Activated CD8-positive, alpha-beta T cell treated with anti-CD3 and anti-CD28 coated beads for 36 hours (primary cell): ENCODE measurements at regions not wholly inside any gene's neighbourhood (a gene's known extent, or its start where the extent isn't known, plus 50 kb on each side); places are given as distances from the start of the nearest gene placed in this dataset.

Source experiments
- ATAC-seq: fragments of 200-7000 bp; cut with Tn5 transposase; one replicate; pipeline ENCODE4 v1.10.0; 2021; ENCODE audit warnings: mild to moderate bottlenecking, moderate library complexity
- CTCF ChIA-PET: fragments of 350-600 bp; sonication (Branson Sonifier 250); formaldehyde crosslinking; loops from one replicate; lab custom pipeline; 2021; ENCODE audit warnings: antibody characterized with exemption; lab: Charles Lee
- POLR2A ChIA-PET: fragments of 350-600 bp; sonication (Branson Sonifier 250); formaldehyde crosslinking; loops from one replicate; lab custom pipeline; 2021; ENCODE audit warnings: antibody characterized with exemption; lab: Charles Lee
- DNase-seq: peaks from one replicate; pipeline ENCODE4 v3.0.0-alpha.2; 2020
- H3K27ac Mint-ChIP-seq: one replicate; pipeline ENCODE4 v1.8.0; 2021; ENCODE audit warnings: mild to moderate bottlenecking, mixed read lengths
- H3K27me3 Mint-ChIP-seq: one replicate; pipeline ENCODE4 v1.8.0; 2021; ENCODE audit warnings: mixed read lengths
- H3K36me3 Mint-ChIP-seq: one replicate; pipeline ENCODE4 v1.8.0; 2021; ENCODE audit warnings: low read depth, mixed read lengths
- H3K4me1 Mint-ChIP-seq: one replicate; pipeline ENCODE4 v1.8.0; 2021; ENCODE audit warnings: low read depth, mixed read lengths
- H3K4me3 Mint-ChIP-seq: one replicate; pipeline ENCODE4 v1.8.0; 2021; ENCODE audit warnings: mild to moderate bottlenecking, moderate library complexity, mixed read lengths
- H3K9me3 Mint-ChIP-seq: one replicate; pipeline ENCODE4 v1.8.0; 2021; ENCODE audit warnings: mixed read lengths
- intact Hi-C: fragments of 100-400 bp; cut with micrococcal nuclease; formaldehyde crosslinking; loops from one replicate; pipeline ENCODE4 v1.10.0; 2022
- TF ChIP-seq, protein P1 (sequence below): fragments of 200-600 bp; IDR thresholded peaks from one replicate; pipeline ENCODE4 v1.8.0; 2022; ENCODE audit warnings: antibody characterized with exemption, mild to moderate bottlenecking

DNA sequence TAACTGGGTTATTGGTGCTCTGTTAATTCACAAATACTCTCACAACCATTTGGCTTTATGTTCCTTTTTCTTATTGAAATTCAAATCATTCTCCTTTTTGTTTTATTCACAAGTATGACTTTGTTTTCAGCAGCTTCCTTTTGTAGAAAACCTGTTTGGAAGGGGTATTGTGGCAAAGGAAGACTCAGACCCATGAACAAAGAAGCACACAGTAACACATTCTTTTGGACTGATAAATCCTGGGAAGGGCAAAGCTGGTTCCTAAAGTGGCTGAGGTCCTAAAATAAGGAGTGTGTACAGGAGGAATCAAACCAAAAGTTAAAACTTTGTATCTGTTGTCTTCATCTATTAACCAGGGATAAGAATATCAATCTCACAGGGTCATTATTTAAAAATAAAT lies 374.7 kb upstream of the FIGN start:
- H3K27ac Mint-ChIP-seq: no peak overlapping the region
- ChIA-PET CTCF (no interaction called here), POLR2A (no interaction called here)
- H3K36me3 Mint-ChIP-seq: no peaks in the 10 kb centered on the region
- no peaks in the 10 kb centered on the region for H3K4me1 Mint-ChIP-seq
- intact Hi-C loops: no loop called here
- TF ChIP-seq, protein P1, sequence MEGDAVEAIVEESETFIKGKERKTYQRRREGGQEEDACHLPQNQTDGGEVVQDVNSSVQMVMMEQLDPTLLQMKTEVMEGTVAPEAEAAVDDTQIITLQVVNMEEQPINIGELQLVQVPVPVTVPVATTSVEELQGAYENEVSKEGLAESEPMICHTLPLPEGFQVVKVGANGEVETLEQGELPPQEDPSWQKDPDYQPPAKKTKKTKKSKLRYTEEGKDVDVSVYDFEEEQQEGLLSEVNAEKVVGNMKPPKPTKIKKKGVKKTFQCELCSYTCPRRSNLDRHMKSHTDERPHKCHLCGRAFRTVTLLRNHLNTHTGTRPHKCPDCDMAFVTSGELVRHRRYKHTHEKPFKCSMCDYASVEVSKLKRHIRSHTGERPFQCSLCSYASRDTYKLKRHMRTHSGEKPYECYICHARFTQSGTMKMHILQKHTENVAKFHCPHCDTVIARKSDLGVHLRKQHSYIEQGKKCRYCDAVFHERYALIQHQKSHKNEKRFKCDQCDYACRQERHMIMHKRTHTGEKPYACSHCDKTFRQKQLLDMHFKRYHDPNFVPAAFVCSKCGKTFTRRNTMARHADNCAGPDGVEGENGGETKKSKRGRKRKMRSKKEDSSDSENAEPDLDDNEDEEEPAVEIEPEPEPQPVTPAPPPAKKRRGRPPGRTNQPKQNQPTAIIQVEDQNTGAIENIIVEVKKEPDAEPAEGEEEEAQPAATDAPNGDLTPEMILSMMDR: no peak
- H3K4me3 Mint-ChIP-seq: no peak overlapping the region
- H3K27me3 Mint-ChIP-seq: no peaks in the 10 kb centered on the region
- ATAC-seq (no peak), DNase-seq (no peak)
- no peaks in the 10 kb centered on the region for H3K9me3 Mint-ChIP-seq

DNA sequence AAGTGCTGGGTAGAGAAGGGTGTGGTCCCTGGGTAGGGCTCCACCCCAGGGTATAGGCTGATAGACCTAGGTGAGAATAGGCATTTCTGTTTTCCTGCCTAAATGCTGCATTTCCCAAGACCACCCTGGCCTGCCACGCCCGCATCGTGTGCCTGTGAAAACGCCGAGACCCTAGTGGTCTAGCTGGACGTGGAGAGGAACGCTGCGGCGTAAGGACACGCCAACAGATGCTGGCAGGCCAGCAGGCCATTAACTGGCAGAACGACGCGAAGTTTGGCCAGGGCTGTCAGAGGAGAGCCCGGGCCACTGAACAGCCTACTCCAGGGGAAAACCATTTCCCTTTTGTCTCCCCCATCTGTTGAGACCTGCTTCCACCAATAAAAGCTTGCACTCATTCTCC lies 373.2 kb upstream of the FIGN start:
- Mint-ChIP-seq H3K27me3 (no peaks in the 10 kb centered on the region), H3K27ac (no peak overlapping the region), H3K4me3 (no peak overlapping the region), H3K9me3 (no peaks in the 10 kb centered on the region), H3K4me1 (no peaks in the 10 kb centered on the region), H3K36me3 (no peaks in the 10 kb centered on the region)
- TF ChIP-seq, protein P1: no peak
- ATAC-seq: no peak
- CTCF ChIA-PET: no interaction called here
- DNase-seq: no peak
- POLR2A ChIA-PET: no interaction called here
- intact Hi-C loops: no loop called here

DNA sequence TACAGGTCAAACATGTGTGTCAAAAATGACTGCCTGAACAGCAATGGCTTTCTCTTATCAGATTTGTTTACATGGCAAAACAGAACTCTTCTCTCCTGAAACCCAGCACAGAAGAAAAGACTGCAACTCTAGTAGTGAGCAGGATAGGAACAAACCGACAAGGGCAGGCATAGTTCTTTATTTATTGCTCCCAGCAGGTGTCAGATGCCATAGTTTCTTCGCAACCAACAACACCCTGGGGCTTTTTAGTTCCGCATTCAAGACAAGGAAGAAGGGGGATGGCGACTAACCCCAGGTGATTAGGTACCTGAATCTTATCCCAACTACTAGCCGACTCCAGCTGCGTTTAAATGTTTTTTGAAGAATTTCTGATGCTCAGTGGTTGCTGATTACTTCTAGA lies 367.5 kb upstream of the FIGN start:
- no peak overlapping the region for H3K4me3 Mint-ChIP-seq
- ATAC-seq: no peak
- peaks cover 2% of the 10 kb centered on the region for H3K9me3 Mint-ChIP-seq
- ChIA-PET CTCF (no interaction called here), POLR2A (no interaction called here)
- TF ChIP-seq, protein P1: no peak
- no peak overlapping the region for H3K27ac Mint-ChIP-seq
- intact Hi-C loops: no loop called here
- H3K36me3 Mint-ChIP-seq: no peaks in the 10 kb centered on the region
- no peak for DNase-seq
- no peaks in the 10 kb centered on the region for H3K4me1 Mint-ChIP-seq
- no peaks in the 10 kb centered on the region for H3K27me3 Mint-ChIP-seq

DNA sequence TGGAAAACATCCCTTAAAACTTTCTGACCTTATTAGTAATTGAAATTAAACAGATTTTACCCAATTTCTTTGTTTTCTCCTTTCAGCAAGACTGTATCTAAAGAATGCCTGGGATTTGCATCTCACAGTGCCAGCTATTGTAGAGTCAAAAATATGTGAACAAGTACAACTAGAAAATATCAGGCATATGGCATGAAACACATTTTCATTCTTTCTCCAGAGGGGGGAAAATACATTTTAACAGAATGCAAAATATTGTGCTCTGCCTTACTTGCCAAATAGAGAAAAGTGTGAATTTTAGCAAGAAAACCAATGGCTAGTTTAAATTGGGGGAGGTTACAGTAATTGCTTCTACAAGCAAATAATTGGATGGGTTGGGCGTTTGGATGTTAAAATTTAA lies 366.6 kb upstream of the FIGN start:
- CTCF ChIA-PET: no interaction called here
- H3K4me3 Mint-ChIP-seq: no peak overlapping the region
- TF ChIP-seq, protein P1: no peak
- ATAC-seq (no peak), DNase-seq (no peak)
- H3K27me3 Mint-ChIP-seq: no peaks in the 10 kb centered on the region
- no peaks in the 10 kb centered on the region for H3K36me3 Mint-ChIP-seq
- intact Hi-C loops: no loop called here
- no peaks in the 10 kb centered on the region for H3K4me1 Mint-ChIP-seq
- POLR2A ChIA-PET: no interaction called here
- no peak overlapping the region for H3K27ac Mint-ChIP-seq
- H3K9me3 Mint-ChIP-seq: peaks cover 2% of the 10 kb centered on the region

DNA sequence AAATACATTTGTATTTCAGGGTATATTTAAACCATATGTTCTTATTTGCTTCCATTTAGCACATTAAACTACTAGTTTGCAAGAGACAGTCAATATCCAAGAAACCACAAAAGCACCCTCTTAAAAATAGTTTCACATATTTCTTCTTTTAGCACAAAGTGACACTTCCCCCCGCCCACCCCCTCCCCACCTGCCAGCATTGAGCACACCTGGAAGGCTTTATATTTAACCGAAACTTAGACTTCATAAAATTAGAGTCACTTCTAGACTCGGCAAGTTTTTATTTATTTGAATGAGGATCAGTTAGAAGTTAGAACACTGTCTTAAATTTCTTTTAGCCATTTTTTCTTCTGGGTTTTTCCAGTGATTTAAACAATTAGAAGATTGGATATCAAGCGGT lies 355.9 kb upstream of the FIGN start:
- no peak overlapping the region for H3K4me3 Mint-ChIP-seq
- H3K27me3 Mint-ChIP-seq: no peaks in the 10 kb centered on the region
- H3K4me1 Mint-ChIP-seq: no peaks in the 10 kb centered on the region

More for the DNA sequence above, 355.9 kb upstream of the FIGN start:
- TF ChIP-seq, protein P1: no peak
- H3K9me3 Mint-ChIP-seq: peaks cover 10% of the 10 kb centered on the region
- CTCF ChIA-PET: no interaction called here
- H3K27ac Mint-ChIP-seq: no peak overlapping the region
- no peak for ATAC-seq
- intact Hi-C loops: no loop called here
- DNase-seq: no peak
- POLR2A ChIA-PET: no interaction called here
- no peaks in the 10 kb centered on the region for H3K36me3 Mint-ChIP-seq
